ENCODE measurements at regions not wholly inside any gene's neighbourhood (a gene's known extent, or its start where the extent isn't known, plus 50 kb on each side); places are given as distances from the start of the nearest gene placed in this dataset.

DNA sequence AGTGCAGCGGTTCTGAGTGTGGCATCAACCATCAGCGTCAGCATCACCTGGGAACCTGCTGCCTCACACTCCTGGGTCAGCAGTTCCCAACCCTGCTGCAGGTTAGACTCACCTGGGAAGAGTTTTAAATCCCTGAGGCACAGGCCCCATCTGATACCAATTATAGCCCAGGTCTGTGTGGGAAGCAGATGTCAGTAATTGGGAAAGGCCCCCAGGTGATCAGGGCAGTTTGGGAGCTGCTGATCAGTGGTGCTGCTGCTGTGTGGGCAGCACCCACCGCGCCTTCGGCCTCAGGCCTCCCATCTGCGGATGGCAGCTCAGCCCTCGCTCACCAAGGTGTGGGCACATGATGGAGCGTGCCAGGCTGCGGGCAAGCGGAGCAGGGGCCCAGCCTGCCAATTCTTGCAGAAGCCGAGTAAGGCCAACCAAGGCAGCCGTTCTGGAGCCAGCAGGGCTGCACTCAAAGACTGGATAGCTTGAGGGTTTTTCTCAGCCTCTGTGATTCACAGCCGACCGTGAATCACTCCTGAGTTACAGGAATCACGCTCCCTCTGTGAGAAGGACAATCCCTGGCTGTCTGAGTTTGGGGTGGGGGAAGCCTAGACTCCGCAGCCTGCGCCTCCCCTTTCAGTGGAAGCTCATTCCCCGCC is 155.6 kb upstream of the SFSWAP start:
- DNase-seq (ENCODE audit: low spot score): no peak
- Histone ChIP-seq H3K9me3 (ENCODE audit: low read depth, low read length, poor library complexity, severe bottlenecking) (no peaks in the 10 kb centered on the region), H3K27me3 (replicated peaks; ENCODE audit: insufficient read depth, low read depth, low read length, poor library complexity) (no peaks in the 10 kb centered on the region), H3K36me3 (ENCODE audit: insufficient read depth, low read length, poor library complexity, severe bottlenecking) (no peaks in the 10 kb centered on the region), H3K4me3 (ENCODE audit: low read depth, low read length, poor library complexity, severe bottlenecking) (no peak overlapping the region), H3K4me1 (ENCODE audit: insufficient read depth, low read length, poor library complexity, severe bottlenecking) (no peaks in the 10 kb centered on the region), H3K27ac (ENCODE audit: low read depth, low read length, poor library complexity, severe bottlenecking) (no peak overlapping the region)
- BruUV-seq (replicated peaks): no TSS peak
- intact Hi-C loops (cut with micrococcal nuclease; ENCODE audit: unreplicated experiment): no loop called here
- POLR2A ChIA-PET (ENCODE audit: low non-redundant PET): interaction anchor here (0.6 kb wide), 1 partner anchor 597 kb away, joined by 3 read pairs; no protein-coding TSS in a partner anchor
- CTCF ChIA-PET: no interaction called here
- TF ChIP-seq, protein P1, sequence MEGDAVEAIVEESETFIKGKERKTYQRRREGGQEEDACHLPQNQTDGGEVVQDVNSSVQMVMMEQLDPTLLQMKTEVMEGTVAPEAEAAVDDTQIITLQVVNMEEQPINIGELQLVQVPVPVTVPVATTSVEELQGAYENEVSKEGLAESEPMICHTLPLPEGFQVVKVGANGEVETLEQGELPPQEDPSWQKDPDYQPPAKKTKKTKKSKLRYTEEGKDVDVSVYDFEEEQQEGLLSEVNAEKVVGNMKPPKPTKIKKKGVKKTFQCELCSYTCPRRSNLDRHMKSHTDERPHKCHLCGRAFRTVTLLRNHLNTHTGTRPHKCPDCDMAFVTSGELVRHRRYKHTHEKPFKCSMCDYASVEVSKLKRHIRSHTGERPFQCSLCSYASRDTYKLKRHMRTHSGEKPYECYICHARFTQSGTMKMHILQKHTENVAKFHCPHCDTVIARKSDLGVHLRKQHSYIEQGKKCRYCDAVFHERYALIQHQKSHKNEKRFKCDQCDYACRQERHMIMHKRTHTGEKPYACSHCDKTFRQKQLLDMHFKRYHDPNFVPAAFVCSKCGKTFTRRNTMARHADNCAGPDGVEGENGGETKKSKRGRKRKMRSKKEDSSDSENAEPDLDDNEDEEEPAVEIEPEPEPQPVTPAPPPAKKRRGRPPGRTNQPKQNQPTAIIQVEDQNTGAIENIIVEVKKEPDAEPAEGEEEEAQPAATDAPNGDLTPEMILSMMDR (conservative IDR thresholded peaks at IDR 0.05; ENCODE audit: low read depth, low read length): no peak
- no peak for TF ChIP-seq EZH2 (IDR thresholded peaks at IDR 0.05; ENCODE audit: borderline replicate concordance, low read depth, low read length, poor library complexity, severe bottlenecking)

DNA sequence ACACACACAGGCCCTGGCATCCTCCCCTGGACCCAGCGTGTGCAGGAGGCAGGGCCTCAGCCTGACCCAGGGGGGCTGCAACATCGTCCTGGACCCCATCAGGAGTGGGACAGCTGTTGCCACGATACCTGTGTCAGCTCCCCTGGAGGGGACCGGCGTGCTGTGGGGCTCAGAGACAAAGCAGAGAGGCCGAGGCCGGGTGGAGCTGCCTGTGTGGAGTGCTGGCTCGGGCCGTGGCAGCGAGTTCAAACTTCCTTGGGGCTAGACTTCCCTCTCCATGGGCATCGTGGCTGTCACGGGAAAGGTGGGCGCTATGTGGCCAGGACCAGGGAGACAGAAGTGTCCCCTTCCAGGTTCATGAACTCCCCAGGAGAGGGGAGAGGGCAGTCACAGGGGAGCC is 155.0 kb upstream of the SFSWAP start:
- no TSS peak for BruUV-seq (replicated peaks)
- H3K4me3 ChIP-seq (ENCODE audit: low read depth, low read length, poor library complexity, severe bottlenecking): no peak overlapping the region
- no peak for DNase-seq (ENCODE audit: low spot score)
- no peaks in the 10 kb centered on the region for H3K9me3 ChIP-seq (ENCODE audit: low read depth, low read length, poor library complexity, severe bottlenecking)
- no peaks in the 10 kb centered on the region for H3K4me1 ChIP-seq (ENCODE audit: insufficient read depth, low read length, poor library complexity, severe bottlenecking)
- no peak overlapping the region for H3K27ac ChIP-seq (ENCODE audit: low read depth, low read length, poor library complexity, severe bottlenecking)
- intact Hi-C loops (cut with micrococcal nuclease; ENCODE audit: unreplicated experiment): no loop called here
- H3K36me3 ChIP-seq (ENCODE audit: insufficient read depth, low read length, poor library complexity, severe bottlenecking): no peaks in the 10 kb centered on the region
- ChIA-PET POLR2A (ENCODE audit: low non-redundant PET) (interaction anchor here (0.6 kb wide), 1 partner anchor 598 kb away, joined by 3 read pairs; no protein-coding TSS in a partner anchor), CTCF (no interaction called here)
- TF ChIP-seq, protein P1 (conservative IDR thresholded peaks at IDR 0.05; ENCODE audit: low read depth, low read length): no peak
- no peak for TF ChIP-seq EZH2 (IDR thresholded peaks at IDR 0.05; ENCODE audit: borderline replicate concordance, low read depth, low read length, poor library complexity, severe bottlenecking)
- no peaks in the 10 kb centered on the region for H3K27me3 ChIP-seq (replicated peaks; ENCODE audit: insufficient read depth, low read depth, low read length, poor library complexity)

DNA sequence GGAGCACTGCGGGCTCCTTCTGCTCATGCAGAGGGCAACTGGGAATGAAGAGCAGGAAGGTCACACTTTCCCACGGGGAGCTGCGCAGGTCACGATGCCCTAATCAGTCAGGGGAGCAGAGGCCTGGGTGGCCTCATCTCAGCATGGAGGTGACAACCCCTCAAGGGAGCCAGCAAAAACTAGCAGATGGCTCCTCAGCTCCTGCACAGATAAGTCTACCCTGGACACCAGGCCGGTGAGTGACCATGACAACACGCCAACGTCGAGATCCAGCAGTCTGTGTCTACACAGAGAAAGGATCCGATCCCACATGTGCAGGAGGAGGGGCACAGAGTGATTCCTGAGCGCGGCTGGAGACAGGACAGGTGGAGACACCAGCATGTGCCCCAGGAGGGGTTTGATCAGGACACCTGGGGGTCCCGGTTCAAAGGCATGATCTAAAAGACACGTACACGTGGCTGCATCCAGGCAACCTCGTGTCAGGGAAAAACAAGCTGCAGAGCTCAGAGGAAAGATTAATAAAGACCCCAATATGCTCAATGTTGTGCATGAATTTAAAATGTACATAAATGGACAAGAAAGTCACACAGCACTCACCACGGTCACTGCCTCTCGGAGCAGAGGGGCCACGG is 153.7 kb upstream of the SFSWAP start:
- CTCF ChIA-PET: no interaction called here
- H3K27ac ChIP-seq (ENCODE audit: low read depth, low read length, poor library complexity, severe bottlenecking): no peak overlapping the region

More for the DNA sequence above, 153.7 kb upstream of the SFSWAP start:
- TF ChIP-seq, protein P1 (conservative IDR thresholded peaks at IDR 0.05; ENCODE audit: low read depth, low read length): no peak
- TF ChIP-seq EZH2 (IDR thresholded peaks at IDR 0.05; ENCODE audit: borderline replicate concordance, low read depth, low read length, poor library complexity, severe bottlenecking): no peak
- Histone ChIP-seq H3K9me3 (ENCODE audit: low read depth, low read length, poor library complexity, severe bottlenecking) (no peaks in the 10 kb centered on the region), H3K27me3 (replicated peaks; ENCODE audit: insufficient read depth, low read depth, low read length, poor library complexity) (no peaks in the 10 kb centered on the region), H3K4me3 (ENCODE audit: low read depth, low read length, poor library complexity, severe bottlenecking) (no peak overlapping the region), H3K36me3 (ENCODE audit: insufficient read depth, low read length, poor library complexity, severe bottlenecking) (no peaks in the 10 kb centered on the region), H3K4me1 (ENCODE audit: insufficient read depth, low read length, poor library complexity, severe bottlenecking) (no peaks in the 10 kb centered on the region)
- no TSS peak for BruUV-seq (replicated peaks)
- DNase-seq (ENCODE audit: low spot score): no peak
- POLR2A ChIA-PET (ENCODE audit: low non-redundant PET): no interaction called here
- intact Hi-C loops (cut with micrococcal nuclease; ENCODE audit: unreplicated experiment): no loop called here
